ENCODE measurements at regions not wholly inside any gene's neighbourhood (a gene's known extent, or its start where the extent isn't known, plus 50 kb on each side); places are given as distances from the start of the nearest gene placed in this dataset.

GRCh38 chr1:184197831-184198230, 146.3 kb downstream of the TSEN15 start:
- TF ChIP-seq CTCF (IDR thresholded peaks at IDR 0.05) (no peak), POLR2A (IDR thresholded peaks at IDR 0.05) (no peak)
- no peak for DNase-seq
- WGBS, 2 donors: 89 to 91% methylated on average over 7 of the region's 7 CpGs
- Histone ChIP-seq H3K9me3 (no peaks in the 10 kb centered on the region), H3K36me3 (ENCODE audit: low read depth, missing control alignments) (no peaks in the 10 kb centered on the region), H3K4me1 (no peaks in the 10 kb centered on the region), H3K27me3 (no peaks in the 10 kb centered on the region), H3K4me3 (no peak overlapping the region), H3K27ac (no peak overlapping the region)
- intact Hi-C loops (cut with DNase I; ENCODE audit: low total_unique reads): no loop called here

DNA sequence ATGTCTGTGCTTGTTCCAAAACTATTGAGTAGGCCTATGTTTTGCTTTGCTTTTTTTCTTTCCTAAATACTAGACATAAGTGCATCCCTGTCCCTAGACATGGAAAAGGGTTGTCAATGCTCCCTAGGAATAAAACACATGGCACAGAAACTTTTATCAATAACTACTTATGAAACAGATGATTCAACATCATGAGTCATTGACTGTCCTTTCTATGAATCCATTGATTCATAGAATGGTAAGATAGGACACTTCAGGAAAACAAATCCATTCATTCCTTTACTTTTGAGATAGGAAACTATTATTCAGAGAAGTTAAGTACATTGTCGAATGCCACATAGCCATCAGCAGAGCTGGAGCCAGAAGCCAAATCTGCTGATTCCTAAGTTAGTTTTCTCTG, 147.5 kb downstream of the TSEN15 start:
- WGBS, 2 donors: 84 to 87% methylated on average over 1 of the region's 1 CpG
- DNase-seq: no peak
- Histone ChIP-seq H3K4me1 (no peaks in the 10 kb centered on the region), H3K27me3 (no peaks in the 10 kb centered on the region), H3K36me3 (ENCODE audit: low read depth, missing control alignments) (no peaks in the 10 kb centered on the region), H3K27ac (no peak overlapping the region), H3K4me3 (no peak overlapping the region), H3K9me3 (no peaks in the 10 kb centered on the region)
- TF ChIP-seq POLR2A (IDR thresholded peaks at IDR 0.05): no peak
- TF ChIP-seq CTCF (IDR thresholded peaks at IDR 0.05): no peak
- intact Hi-C loops (cut with DNase I; ENCODE audit: low total_unique reads): no loop called here

DNA sequence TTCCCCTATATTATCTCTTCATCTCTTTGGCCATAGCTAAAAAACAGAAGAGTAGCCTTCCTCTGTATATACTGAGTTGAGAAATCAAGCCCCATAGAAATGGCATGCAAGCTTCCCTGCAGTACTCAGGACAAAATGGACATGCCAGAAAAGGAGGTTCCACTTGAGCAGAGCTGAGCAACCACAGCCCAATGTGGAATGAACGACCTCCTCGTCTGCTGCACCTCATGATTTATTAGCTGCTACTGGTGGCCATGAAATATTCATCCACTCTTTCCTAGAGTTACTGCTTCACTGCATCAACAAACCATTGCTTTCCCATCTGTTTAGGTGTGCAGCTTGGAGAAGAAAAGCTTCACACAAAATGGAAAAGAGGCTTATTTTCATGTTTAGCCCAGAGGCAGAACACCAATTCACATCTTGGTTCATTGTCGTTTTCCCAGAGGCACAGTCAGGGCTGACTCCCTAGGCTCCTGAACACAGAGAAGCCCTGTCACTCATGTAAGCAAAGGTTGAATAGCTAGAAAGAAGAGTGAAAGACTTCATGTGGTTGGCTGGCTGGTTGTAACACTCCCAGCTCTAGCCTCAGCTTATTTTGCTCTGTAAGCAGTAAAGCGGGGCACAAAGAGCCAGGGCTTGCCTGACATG, 148.0 kb downstream of the TSEN15 start:
- TF ChIP-seq POLR2A (IDR thresholded peaks at IDR 0.05) (no peak), CTCF (IDR thresholded peaks at IDR 0.05) (no peak)
- Histone ChIP-seq H3K9me3 (no peaks in the 10 kb centered on the region), H3K27me3 (no peaks in the 10 kb centered on the region), H3K4me1 (no peaks in the 10 kb centered on the region), H3K4me3 (no peak overlapping the region), H3K36me3 (ENCODE audit: low read depth, missing control alignments) (no peaks in the 10 kb centered on the region), H3K27ac (no peak overlapping the region)
- intact Hi-C loops (cut with DNase I; ENCODE audit: low total_unique reads): no loop called here
- WGBS, 2 donors: 65 to 79% methylated on average over 4 of the region's 4 CpGs
- no peak for DNase-seq

GRCh38 chr1:184208622-184209021, 157.1 kb downstream of the TSEN15 start:
- DNase-seq: no peak
- intact Hi-C loops (cut with DNase I; ENCODE audit: low total_unique reads): no loop called here
- H3K4me3 ChIP-seq: no peak overlapping the region
- H3K27ac ChIP-seq: no peak overlapping the region
- H3K9me3 ChIP-seq: no peaks in the 10 kb centered on the region
- no peaks in the 10 kb centered on the region for H3K36me3 ChIP-seq (ENCODE audit: low read depth, missing control alignments)
- TF ChIP-seq CTCF (IDR thresholded peaks at IDR 0.05) (no peak), POLR2A (IDR thresholded peaks at IDR 0.05) (no peak)
- 72 to 88% methylated on average over 2 of the region's 2 CpGs for WGBS, 2 donors
- H3K27me3 ChIP-seq: no peaks in the 10 kb centered on the region
- H3K4me1 ChIP-seq: no peaks in the 10 kb centered on the region

GRCh38 chr1:184210031-184210430, 158.5 kb downstream of the TSEN15 start:
- TF ChIP-seq POLR2A (IDR thresholded peaks at IDR 0.05): no peak
- TF ChIP-seq CTCF (IDR thresholded peaks at IDR 0.05): no peak
- H3K27ac ChIP-seq: no peak overlapping the region
- intact Hi-C loops (cut with DNase I; ENCODE audit: low total_unique reads): no loop called here
- H3K27me3 ChIP-seq: no peaks in the 10 kb centered on the region
- no peaks in the 10 kb centered on the region for H3K36me3 ChIP-seq (ENCODE audit: low read depth, missing control alignments)
- WGBS, 2 donors: 98 to 100% methylated on average over 2 of the region's 2 CpGs
- DNase-seq: no peak
- no peaks in the 10 kb centered on the region for H3K9me3 ChIP-seq
- H3K4me3 ChIP-seq: no peak overlapping the region
- H3K4me1 ChIP-seq: no peaks in the 10 kb centered on the region

Data from testis (tissue), 2 donors.